ENCODE measurements at regions not wholly inside any gene's neighbourhood (a gene's known extent, or its start where the extent isn't known, plus 50 kb on each side); places are given as distances from the start of the nearest gene placed in this dataset.

DNA sequence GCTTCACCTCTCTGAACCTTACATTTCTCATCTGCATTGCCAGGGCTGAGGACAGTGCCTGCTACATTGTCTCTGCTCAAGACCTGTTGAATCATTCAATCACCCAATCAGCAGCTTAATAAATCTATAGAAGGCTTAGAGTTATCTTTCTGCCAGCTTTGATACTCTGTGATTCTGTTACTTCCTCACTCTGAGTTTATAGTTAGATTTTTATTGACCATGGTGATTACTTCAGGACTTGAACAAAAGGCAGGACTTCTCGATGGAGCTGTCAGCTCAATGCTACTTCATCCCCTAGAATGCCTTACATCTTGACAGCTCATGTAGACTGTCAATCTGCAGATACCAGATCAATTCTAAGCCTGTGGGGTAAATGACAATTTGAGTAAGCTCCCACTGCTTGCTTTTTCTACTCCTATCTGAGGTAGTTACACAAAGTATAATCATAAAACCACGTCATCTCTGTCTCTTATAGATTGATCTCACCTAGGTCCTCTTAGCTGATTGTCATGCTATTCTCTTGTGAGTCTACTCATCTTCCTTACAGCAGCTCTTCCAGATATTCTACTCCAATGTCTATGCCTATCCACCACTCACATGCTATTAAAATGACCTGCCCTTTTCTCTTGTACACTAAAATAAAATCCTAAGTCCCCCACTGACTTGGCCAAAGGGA is 318.3 kb upstream of the CA10 start:
- Histone ChIP-seq H3K4me2 (ENCODE audit: insufficient read depth, low read length) (no peak overlapping the region), H3K36me3 (ENCODE audit: control insufficient read depth in 2 of 2, extremely low read depth in 1 of 2, insufficient read depth in 2 of 2, low read length in 2 of 2) (no peaks in the 10 kb centered on the region), H2AFZ (ENCODE audit: low read depth, low read length) (no peak overlapping the region), H3K9me1 (replicated peaks; ENCODE audit: control insufficient read depth, extremely low read depth, insufficient read depth, low read length) (no peaks in the 10 kb centered on the region), H3K79me2 (ENCODE audit: control insufficient read depth, insufficient read depth, low read length) (no peaks in the 10 kb centered on the region), H4K20me1 (replicated peaks; ENCODE audit: control insufficient read depth, extremely low read depth, insufficient read depth, low read length) (no peaks in the 10 kb centered on the region), H3K9ac (replicated peaks; ENCODE audit: extremely low read depth, insufficient read depth, low read length) (no peak overlapping the region), H3K27me3 (ENCODE audit: control insufficient read depth in 2 of 2, insufficient read depth in 2 of 2, low read length in 2 of 2) (no peaks in the 10 kb centered on the region), H3K4me3 (replicated peaks in 1 of 3; ENCODE audit: insufficient read depth in 1 of 3, low read depth in 1 of 3, low read length in 3 of 3) (no peak overlapping the region), H3K4me1 (ENCODE audit: control insufficient read depth, extremely low read depth, insufficient read depth, low read length) (no peaks in the 10 kb centered on the region), H3K9me3 (replicated peaks; ENCODE audit: control insufficient read depth, insufficient read depth, low read length) (peaks cover 2% of the 10 kb centered on the region), H3K27ac (ENCODE audit: insufficient read depth, low read depth, low read length) (no peak overlapping the region)
- dilution Hi-C loops (cut with MboI; ENCODE audit: extremely low pct_ligation_motif_present, low sequenced_read_pairs) (no loop called here), intact Hi-C loops (cut with micrococcal nuclease) (no loop called here)
- ChIA-PET CTCF (no interaction called here), POLR2A (no interaction called here)
- FAIRE-seq (no peak), DNase-seq (ENCODE audit: low read depth, low spot score) (no peak)
- BruUV-seq (replicated peaks): no TSS peak
- TF ChIP-seq JUN (IDR thresholded peaks at IDR 0.05; ENCODE audit: borderline replicate concordance, insufficient read depth, insufficient read length, low read depth): no peak
- TF ChIP-seq, protein P1, sequence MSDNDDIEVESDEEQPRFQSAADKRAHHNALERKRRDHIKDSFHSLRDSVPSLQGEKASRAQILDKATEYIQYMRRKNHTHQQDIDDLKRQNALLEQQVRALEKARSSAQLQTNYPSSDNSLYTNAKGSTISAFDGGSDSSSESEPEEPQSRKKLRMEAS (IDR thresholded peaks at IDR 0.05; ENCODE audit: insufficient read depth, insufficient read length): no peak
- TF ChIP-seq FOS (IDR thresholded peaks at IDR 0.05; ENCODE audit: borderline replicate concordance, insufficient read depth, low read length): no peak
- no peak for TF ChIP-seq MYC (IDR thresholded peaks at IDR 0.05; ENCODE audit: low read depth, low read length)

DNA sequence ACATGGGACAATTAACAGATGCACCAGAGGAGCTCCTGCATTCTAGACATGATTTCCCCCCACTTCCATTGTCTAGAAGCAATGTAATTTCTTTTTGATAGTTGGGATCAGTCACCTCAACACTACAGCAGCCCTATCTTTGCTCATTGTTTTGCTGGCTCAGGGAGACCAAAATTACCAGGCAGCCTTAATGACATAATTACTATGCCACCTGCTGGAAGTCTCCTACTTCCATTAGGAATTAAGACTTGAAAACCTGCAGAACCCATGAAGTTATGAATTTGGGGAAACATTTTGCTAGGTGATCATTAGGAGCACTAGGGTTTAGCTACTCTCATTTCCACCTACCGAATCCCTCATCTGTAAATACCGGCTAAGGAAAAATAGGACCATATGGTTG is 312.0 kb upstream of the CA10 start:
- Histone ChIP-seq H3K4me3 (replicated peaks in 1 of 3; ENCODE audit: insufficient read depth in 1 of 3, low read depth in 1 of 3, low read length in 3 of 3) (no peak overlapping the region), H2AFZ (ENCODE audit: low read depth, low read length) (no peak overlapping the region), H3K27ac (ENCODE audit: insufficient read depth, low read depth, low read length) (no peak overlapping the region), H3K4me2 (ENCODE audit: insufficient read depth, low read length) (no peak overlapping the region), H3K27me3 (ENCODE audit: control insufficient read depth in 2 of 2, insufficient read depth in 2 of 2, low read length in 2 of 2) (no peaks in the 10 kb centered on the region), H4K20me1 (replicated peaks; ENCODE audit: control insufficient read depth, extremely low read depth, insufficient read depth, low read length) (no peaks in the 10 kb centered on the region), H3K79me2 (ENCODE audit: control insufficient read depth, insufficient read depth, low read length) (no peaks in the 10 kb centered on the region), H3K4me1 (ENCODE audit: control insufficient read depth, extremely low read depth, insufficient read depth, low read length) (no peaks in the 10 kb centered on the region), H3K9me3 (replicated peaks; ENCODE audit: control insufficient read depth, insufficient read depth, low read length) (no peaks in the 10 kb centered on the region), H3K9me1 (replicated peaks; ENCODE audit: control insufficient read depth, extremely low read depth, insufficient read depth, low read length) (no peaks in the 10 kb centered on the region), H3K9ac (replicated peaks; ENCODE audit: extremely low read depth, insufficient read depth, low read length) (no peak overlapping the region), H3K36me3 (ENCODE audit: control insufficient read depth in 2 of 2, extremely low read depth in 1 of 2, insufficient read depth in 2 of 2, low read length in 2 of 2) (no peaks in the 10 kb centered on the region)
- CTCF ChIA-PET: no interaction called here
- TF ChIP-seq MYC (IDR thresholded peaks at IDR 0.05; ENCODE audit: low read depth, low read length): no peak
- no peak for TF ChIP-seq EZH2 (IDR thresholded peaks at IDR 0.05; ENCODE audit: borderline replicate concordance, low read depth, low read length, severe bottlenecking)
- TF ChIP-seq FOS (IDR thresholded peaks at IDR 0.05; ENCODE audit: borderline replicate concordance, insufficient read depth, low read length): no peak
- no peak for TF ChIP-seq POLR2AphosphoS5 (IDR thresholded peaks at IDR 0.05; ENCODE audit: insufficient read depth, low read depth, low read length)
- BruUV-seq (replicated peaks): no TSS peak
- dilution Hi-C loops (cut with MboI; ENCODE audit: extremely low pct_ligation_motif_present, low sequenced_read_pairs) (no loop called here), intact Hi-C loops (cut with micrococcal nuclease) (no loop called here)
- no peak for FAIRE-seq
- DNase-seq (ENCODE audit: low read depth, low spot score): no peak
- POLR2A ChIA-PET: no interaction called here
